ENCODE measurements at regions not wholly inside any gene's neighbourhood (a gene's known extent, or its start where the extent isn't known, plus 50 kb on each side); places are given as distances from the start of the nearest gene placed in this dataset.

DNA sequence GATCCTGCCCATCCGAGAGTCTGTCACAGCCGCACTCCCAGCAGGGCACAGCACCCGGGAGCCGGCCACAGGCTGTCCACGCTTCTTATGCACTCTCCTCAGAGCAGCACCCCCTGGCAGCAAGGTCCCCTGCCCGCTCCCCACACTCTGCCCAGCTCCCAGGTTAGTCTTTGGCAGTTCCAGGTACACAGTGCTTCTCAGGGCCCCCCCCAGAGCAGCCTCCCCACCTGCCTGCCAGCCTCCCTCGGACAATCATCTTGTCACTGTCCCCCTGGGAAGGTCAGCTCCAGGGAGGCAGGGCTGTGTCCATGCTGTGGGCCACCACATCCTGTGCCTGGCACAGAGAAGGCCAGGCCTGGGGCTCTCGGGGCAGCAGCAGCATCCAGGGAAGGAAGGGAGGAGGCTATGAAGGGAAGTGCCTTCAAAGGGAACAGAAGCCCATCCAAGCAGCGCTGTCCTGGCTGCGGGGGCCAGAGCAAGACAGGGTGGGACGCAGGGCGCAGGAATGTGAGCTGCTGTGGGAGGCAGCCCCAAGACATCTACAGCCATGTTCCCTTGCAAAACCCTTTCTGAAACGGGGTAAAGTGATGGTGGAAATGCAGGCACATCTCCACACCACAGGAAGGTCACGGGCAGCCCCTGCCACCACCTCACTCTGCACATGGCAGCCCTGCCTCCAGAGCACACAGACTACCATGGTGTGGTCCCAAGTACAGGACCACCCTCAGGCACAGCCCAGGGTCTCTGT, 68.6 kb upstream of the ADAMTS2 start:
- 83 to 100% methylated on average over 1 to 6 of the region's 14 CpGs for WGBS, 2 donors
- TF ChIP-seq, protein P1, sequence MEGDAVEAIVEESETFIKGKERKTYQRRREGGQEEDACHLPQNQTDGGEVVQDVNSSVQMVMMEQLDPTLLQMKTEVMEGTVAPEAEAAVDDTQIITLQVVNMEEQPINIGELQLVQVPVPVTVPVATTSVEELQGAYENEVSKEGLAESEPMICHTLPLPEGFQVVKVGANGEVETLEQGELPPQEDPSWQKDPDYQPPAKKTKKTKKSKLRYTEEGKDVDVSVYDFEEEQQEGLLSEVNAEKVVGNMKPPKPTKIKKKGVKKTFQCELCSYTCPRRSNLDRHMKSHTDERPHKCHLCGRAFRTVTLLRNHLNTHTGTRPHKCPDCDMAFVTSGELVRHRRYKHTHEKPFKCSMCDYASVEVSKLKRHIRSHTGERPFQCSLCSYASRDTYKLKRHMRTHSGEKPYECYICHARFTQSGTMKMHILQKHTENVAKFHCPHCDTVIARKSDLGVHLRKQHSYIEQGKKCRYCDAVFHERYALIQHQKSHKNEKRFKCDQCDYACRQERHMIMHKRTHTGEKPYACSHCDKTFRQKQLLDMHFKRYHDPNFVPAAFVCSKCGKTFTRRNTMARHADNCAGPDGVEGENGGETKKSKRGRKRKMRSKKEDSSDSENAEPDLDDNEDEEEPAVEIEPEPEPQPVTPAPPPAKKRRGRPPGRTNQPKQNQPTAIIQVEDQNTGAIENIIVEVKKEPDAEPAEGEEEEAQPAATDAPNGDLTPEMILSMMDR (IDR thresholded peaks at IDR 0.05), result no peak
- no peak for TF ChIP-seq POLR2A (IDR thresholded peaks at IDR 0.05)
- intact Hi-C loops (cut with DNase I), result no loop called here
- DNase-seq, result no peak
- Histone ChIP-seq H3K9me3 (no peaks in the 10 kb centered on the region), H3K4me1 (no peaks in the 10 kb centered on the region), H3K27me3 (peaks cover 0 to 34% (median 0%) of the 10 kb centered on the region in 4 donors), H3K27ac (no peak overlapping the region), H3K36me3 (no peaks in the 10 kb centered on the region), H3K4me3 (no peak overlapping the region)

GRCh38 chr5:179413086-179413690, 67.9 kb upstream of the ADAMTS2 start:
- H3K36me3 ChIP-seq, result no peaks in the 10 kb centered on the region
- H3K4me3 ChIP-seq, result no peak overlapping the region
- no peaks in the 10 kb centered on the region for H3K4me1 ChIP-seq
- peaks cover 0 to 33% (median 0%) of the 10 kb centered on the region in 4 donors for H3K27me3 ChIP-seq
- intact Hi-C loops (cut with DNase I), result no loop called here
- TF ChIP-seq, protein P1 (IDR thresholded peaks at IDR 0.05), result no peak
- no peak for TF ChIP-seq POLR2A (IDR thresholded peaks at IDR 0.05)
- H3K27ac ChIP-seq, result no peak overlapping the region
- no peak for DNase-seq
- 94 to 100% methylated on average over 7 to 9 of the region's 11 CpGs for WGBS, 2 donors
- no peaks in the 10 kb centered on the region for H3K9me3 ChIP-seq

- Histone ChIP-seq H3K27ac (no peak overlapping the region), H3K27me3 (peaks cover 0 to 16% (median 0%) of the 10 kb centered on the region in 4 donors), H3K36me3 (no peaks in the 10 kb centered on the region), H3K9me3 (no peaks in the 10 kb centered on the region), H3K4me1 (no peaks in the 10 kb centered on the region), H3K4me3 (no peak overlapping the region)
- intact Hi-C loops (cut with DNase I), result no loop called here
- WGBS, 2 donors, result 88 to 95% methylated on average over 4 to 8 of the region's 14 CpGs
- TF ChIP-seq, protein P1 (IDR thresholded peaks at IDR 0.05), result no peak
- no peak for TF ChIP-seq POLR2A (IDR thresholded peaks at IDR 0.05)
- no peak for DNase-seq
Observed at GRCh38 chr5:179411161-179411841, 66.0 kb upstream of the ADAMTS2 start.

DNA sequence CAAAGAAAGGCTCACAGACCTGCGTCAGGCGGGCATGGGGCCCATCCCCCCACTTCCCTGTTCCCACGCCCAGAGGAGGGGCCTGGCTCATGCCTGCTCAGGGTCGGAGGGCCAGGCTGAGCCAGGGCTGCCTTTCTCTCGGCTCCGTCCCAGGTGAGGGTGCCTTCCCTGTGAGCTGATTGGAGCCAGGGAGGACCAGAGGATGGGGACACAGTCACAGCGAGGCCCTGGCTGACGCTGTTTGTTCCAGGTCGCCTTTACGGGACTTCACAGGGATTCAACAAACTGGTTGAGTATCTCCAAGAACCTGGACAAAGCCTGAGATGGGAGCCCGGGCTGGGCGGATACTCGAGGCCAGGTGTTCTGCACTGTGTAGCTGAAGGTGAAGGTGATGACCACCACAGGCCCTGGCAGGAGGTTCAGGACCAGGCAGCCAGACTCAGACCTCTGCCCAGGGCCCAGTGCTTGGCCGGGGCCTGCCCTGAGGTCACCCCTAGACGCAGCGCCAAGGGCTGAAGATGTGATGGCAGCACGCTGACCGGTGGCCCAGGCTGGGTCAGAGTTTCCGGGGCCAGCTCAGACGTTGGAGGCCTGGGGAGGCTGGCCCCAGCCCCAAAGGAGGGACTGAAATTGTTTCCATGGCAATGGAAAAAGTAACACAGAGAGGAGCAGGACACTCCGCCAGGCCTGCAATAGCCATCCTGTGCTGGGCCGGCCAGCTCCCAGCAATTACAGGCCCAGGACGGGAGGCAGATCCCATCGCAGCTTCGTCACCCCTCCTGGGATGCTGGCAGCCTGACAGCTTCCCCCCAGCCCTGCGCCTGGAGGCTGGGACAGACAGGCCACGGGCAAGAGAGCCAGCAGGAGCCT, 65.3 kb upstream of the ADAMTS2 start:
- Histone ChIP-seq H3K27me3 (peaks cover 0 to 8% (median 0%) of the 10 kb centered on the region in 4 donors), H3K4me3 (no peak overlapping the region), H3K27ac (no peak overlapping the region), H3K36me3 (no peaks in the 10 kb centered on the region), H3K4me1 (no peaks in the 10 kb centered on the region), H3K9me3 (no peaks in the 10 kb centered on the region)
- intact Hi-C loops (cut with DNase I), result no loop called here
- TF ChIP-seq, protein P1 (IDR thresholded peaks at IDR 0.05), result no peak
- TF ChIP-seq POLR2A (IDR thresholded peaks at IDR 0.05), result no peak
- DNase-seq, result no peak
- 93 to 100% methylated on average over 4 to 10 of the region's 27 CpGs for WGBS, 2 donors
